ENCODE measurements at regions not wholly inside any gene's neighbourhood (a gene's known extent, or its start where the extent isn't known, plus 50 kb on each side); places are given as distances from the start of the nearest gene placed in this dataset.

- TF ChIP-seq SUZ12 (IDR thresholded peaks at IDR 0.05; ENCODE audit: extremely low read depth, insufficient read depth, insufficient read length) (no peak), ZNF274 (IDR thresholded peaks at IDR 0.05; ENCODE audit: low read depth, low read length) (no peak), YY1 (IDR thresholded peaks at IDR 0.05; ENCODE audit: insufficient read depth, insufficient read length) (no peak)
Measured at GRCh38 chr10:120993089-120993488, 141.9 kb downstream of the WDR11 start.
